B cell (primary cell): ENCODE measurements at regions not wholly inside any gene's neighbourhood (a gene's known extent, or its start where the extent isn't known, plus 50 kb on each side); places are given as distances from the start of the nearest gene placed in this dataset.

Experiments used
- ATAC-seq: fragments of 200-7000 bp; cut with Tn5 transposase; one replicate; pipeline ENCODE4 v1.10.0; 2021; ENCODE audit warnings: low read depth, mild to moderate bottlenecking, moderate number of reproducible peaks, moderate library complexity
- CTCF ChIA-PET: fragments of 350-600 bp; sonication (Branson Sonifier 250); formaldehyde crosslinking; loops from one replicate; lab custom pipeline; 2021; ENCODE audit warnings: antibody characterized with exemption, inconsistent platforms; lab: Charles Lee
- POLR2A ChIA-PET: fragments of 350-600 bp; sonication (Branson Sonifier 250); formaldehyde crosslinking; loops from one replicate; lab custom pipeline; 2021; ENCODE audit warnings: antibody characterized with exemption; lab: Charles Lee
- DNase-seq: peaks from one replicate; pipeline ENCODE4 v3.0.0; 2013
- H2AFZ ChIP-seq: 2 replicates; pipeline ENCODE4 v1.6.1; 2012; ENCODE audit warnings: mild to moderate bottlenecking, low read depth, low read length; ENCODE audit not compliant: insufficient read depth, poor library complexity, severe bottlenecking
- H3K27ac ChIP-seq, 2 donors: 1 replicate in 1 of 2; 2 replicates in 1 of 2; pipeline ENCODE4 v1.5.1; 2012 to 2013; ENCODE audit warnings: low read length in 2 of 2, mild to moderate bottlenecking in 2 of 2, moderate library complexity in 1 of 2
- H3K27me3 ChIP-seq, 4 experiments: fragments of 200-600 bp in 1 of 4; sonication (generic) in 1 of 4; replicated peaks in 1 of 4; 1 replicate in 2 of 4; 2 replicates in 2 of 4; pipeline versions ENCODE4 v1.6.1 to v1.7.0; 2013 to 2016; ENCODE audit warnings: low read length in 3 of 4, mild to moderate bottlenecking in 2 of 4, mixed read lengths in 1 of 4, moderate library complexity in 1 of 4; ENCODE audit not compliant: insufficient read depth in 4 of 4, control insufficient read depth in 3 of 4; ENCODE audit errors: control extremely low read depth in 1 of 4
- H3K36me3 ChIP-seq, 2 experiments: replicated peaks in 1 of 2; 1 replicate in 1 of 2; 2 replicates in 1 of 2; pipeline versions ENCODE4 v1.6.1 to v1.7.1; 2013; ENCODE audit warnings: low read length in 1 of 2; ENCODE audit not compliant: insufficient read depth in 2 of 2, control insufficient read depth in 1 of 2; ENCODE audit errors: control extremely low read depth in 1 of 2, extremely low read depth in 1 of 2
- H3K4me1 ChIP-seq, 2 donors: fragments of 200-600 bp in 1 of 2; sonication (generic) in 1 of 2; 1 replicate in 1 of 2; 2 replicates in 1 of 2; pipeline versions ENCODE4 v1.5.1 to v1.6.1; 2013 to 2017; ENCODE audit warnings: low read length in 2 of 2; ENCODE audit not compliant: control insufficient read depth in 2 of 2, insufficient read depth in 2 of 2
- H3K4me2 ChIP-seq: replicated peaks from 2 replicates; pipeline ENCODE3; 2012; ENCODE audit warnings: mild to moderate bottlenecking, low read depth, low read length; ENCODE audit not compliant: poor library complexity, severe bottlenecking
- H3K4me3 ChIP-seq, 5 experiments: fragments of 200-600 bp in 1 of 5; sonication (generic) in 1 of 5; 1 replicate in 3 of 5; 2 replicates in 2 of 5; pipeline versions ENCODE4 v1.5.1 to v1.7.0; 2011 to 2016; ENCODE audit warnings: low read length in 4 of 5, mild to moderate bottlenecking in 4 of 5, low read depth in 2 of 5, control low read depth in 1 of 5, moderate library complexity in 1 of 5; ENCODE audit not compliant: insufficient read depth in 1 of 5; ENCODE audit errors: control extremely low read depth in 1 of 5, extremely low read depth in 1 of 5
- H3K79me2 ChIP-seq: fragments of 200-600 bp; sonication (generic); one replicate; pipeline ENCODE4 v1.6.0; 2016; ENCODE audit warnings: low read length; ENCODE audit not compliant: control insufficient read depth, insufficient read depth
- H3K9ac ChIP-seq: fragments of 200-600 bp; sonication (generic); 2 replicates; pipeline ENCODE4 v1.6.1; 2017; ENCODE audit warnings: mild to moderate bottlenecking, low read length, moderate library complexity
- H3K9me3 ChIP-seq, 3 donors: one replicate each; pipeline versions ENCODE4 v1.6.1 to v1.7.1; 2013; ENCODE audit warnings: low read length in 2 of 3; ENCODE audit not compliant: control insufficient read depth in 2 of 3, insufficient read depth in 1 of 3; ENCODE audit errors: control extremely low read depth in 1 of 3
- H4K20me1 ChIP-seq: 2 replicates; pipeline ENCODE4 v1.6.0; 2012; ENCODE audit warnings: mild to moderate bottlenecking, low read length; ENCODE audit not compliant: insufficient read depth, control insufficient read depth, poor library complexity, severe bottlenecking
- H3K27ac Mint-ChIP-seq: one replicate; pipeline ENCODE4 v1.8.0; 2021; ENCODE audit warnings: mixed read lengths
- H3K27me3 Mint-ChIP-seq: one replicate; pipeline ENCODE4 v1.8.0; 2021; ENCODE audit warnings: mixed read lengths
- H3K4me1 Mint-ChIP-seq: one replicate; pipeline ENCODE4 v1.8.0; 2021; ENCODE audit warnings: mixed read lengths
- H3K4me3 Mint-ChIP-seq: one replicate; pipeline ENCODE4 v1.8.0; 2021; ENCODE audit warnings: mixed read lengths
- H3K9me3 Mint-ChIP-seq: one replicate; pipeline ENCODE4 v1.8.0; 2022; ENCODE audit warnings: mixed read lengths; ENCODE audit not compliant: insufficient read depth
- CTCF ChIP-seq: fragments of 200-600 bp; IDR thresholded peaks from one replicate; pipeline ENCODE4 v1.8.0; 2022; ENCODE audit warnings: antibody characterized with exemption, mild to moderate bottlenecking
- EZH2 ChIP-seq: IDR thresholded peaks from 2 replicates; pipeline ENCODE4 v1.6.1; 2012; ENCODE audit warnings: borderline replicate concordance, low read depth, mild to moderate bottlenecking, moderate library complexity, low read length; ENCODE audit not compliant: insufficient read depth, poor library complexity, severe bottlenecking
- WGBS: methylation state at CpG from one replicate; pipeline ENCODE4 v1.1.5; 2013; ENCODE audit warnings: missing lambda C conversion rate; ENCODE audit not compliant: insufficient coverage; 5-methylcytosine and 5-hydroxymethylcytosine counted together
- intact Hi-C: fragments of 100-400 bp; cut with micrococcal nuclease; formaldehyde crosslinking; loops from one replicate; pipeline ENCODE4 v1.10.0; 2022

GRCh38 chr2:236974752-236975151 is 110.9 kb upstream of the COPS8 start:
- no peaks in the 10 kb centered on the region for H4K20me1 ChIP-seq
- no peak overlapping the region for H3K9ac ChIP-seq
- ATAC-seq: no peak
- H3K36me3 ChIP-seq: no peaks in the 10 kb centered on the region
- WGBS: 83% methylated on average over 5 of the region's 8 CpGs
- Mint-ChIP-seq H3K9me3 (no peaks in the 10 kb centered on the region), H3K27ac (no peak overlapping the region), H3K4me3 (no peak overlapping the region), H3K27me3 (peaks cover 27% of the 10 kb centered on the region), H3K4me1 (no peaks in the 10 kb centered on the region)
- no peaks in the 10 kb centered on the region for H3K9me3 ChIP-seq
- H3K79me2 ChIP-seq: no peaks in the 10 kb centered on the region
- DNase-seq: no peak
- no peak overlapping the region for H3K4me2 ChIP-seq
- TF ChIP-seq CTCF (no peak), EZH2 (no peak)
- H3K4me1 ChIP-seq: no peaks in the 10 kb centered on the region
- no peak overlapping the region for H3K27ac ChIP-seq
- H3K4me3 ChIP-seq: no peak overlapping the region
- H2AFZ ChIP-seq: no peak overlapping the region
- peaks cover 0 to 9% (median 0%) of the 10 kb centered on the region in 4 experiments for H3K27me3 ChIP-seq
- POLR2A ChIA-PET: no interaction called here
- CTCF ChIA-PET: no interaction called here
- intact Hi-C loops: no loop called here

DNA sequence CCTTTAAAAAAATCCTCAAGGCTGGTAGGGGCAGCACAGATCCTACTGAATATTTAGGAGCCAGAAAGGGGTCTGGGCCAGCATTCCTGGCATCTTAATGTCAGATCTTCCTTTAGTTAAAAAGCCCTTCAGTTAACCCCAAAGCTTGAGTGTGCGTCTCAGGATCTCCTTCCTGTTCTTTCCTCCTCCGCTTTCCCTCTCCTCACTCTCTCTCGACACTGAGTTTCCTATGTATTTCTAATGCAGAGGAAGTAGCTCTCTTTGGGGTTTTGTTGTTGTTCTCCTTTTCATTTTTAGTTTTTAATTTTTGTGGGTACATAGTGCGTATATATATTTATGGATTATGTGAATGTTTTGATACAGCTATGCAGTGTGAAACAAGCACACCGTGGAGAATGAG is 109.9 kb upstream of the COPS8 start:
- H3K79me2 ChIP-seq: no peaks in the 10 kb centered on the region
- no peak for ATAC-seq
- H3K27ac ChIP-seq: no peak overlapping the region
- peaks cover 0 to 9% (median 0%) of the 10 kb centered on the region in 4 experiments for H3K27me3 ChIP-seq
- H3K4me3 ChIP-seq: no peak overlapping the region
- H3K9me3 Mint-ChIP-seq: no peaks in the 10 kb centered on the region
- no peaks in the 10 kb centered on the region for H3K4me1 Mint-ChIP-seq
- intact Hi-C loops: no loop called here
- H3K4me2 ChIP-seq: no peak overlapping the region
- H4K20me1 ChIP-seq: no peaks in the 10 kb centered on the region
- no peaks in the 10 kb centered on the region for H3K36me3 ChIP-seq
- WGBS: 67% methylated on average over 1 of the region's 5 CpGs
- TF ChIP-seq EZH2 (no peak), CTCF (no peak)
- no peaks in the 10 kb centered on the region for H3K9me3 ChIP-seq
- CTCF ChIA-PET: no interaction called here
- H2AFZ ChIP-seq: no peak overlapping the region
- H3K4me1 ChIP-seq: no peaks in the 10 kb centered on the region
- H3K4me3 Mint-ChIP-seq: no peak overlapping the region
- no peak overlapping the region for H3K9ac ChIP-seq
- peaks cover 37% of the 10 kb centered on the region for H3K27me3 Mint-ChIP-seq
- DNase-seq: no peak
- POLR2A ChIA-PET: no interaction called here
- no peak overlapping the region for H3K27ac Mint-ChIP-seq
